ENCODE measurements at regions not wholly inside any gene's neighbourhood (a gene's known extent, or its start where the extent isn't known, plus 50 kb on each side); places are given as distances from the start of the nearest gene placed in this dataset.
A peak's percentile ranks its signal among the peaks of the same experiment; 100 is the strongest.

DNA sequence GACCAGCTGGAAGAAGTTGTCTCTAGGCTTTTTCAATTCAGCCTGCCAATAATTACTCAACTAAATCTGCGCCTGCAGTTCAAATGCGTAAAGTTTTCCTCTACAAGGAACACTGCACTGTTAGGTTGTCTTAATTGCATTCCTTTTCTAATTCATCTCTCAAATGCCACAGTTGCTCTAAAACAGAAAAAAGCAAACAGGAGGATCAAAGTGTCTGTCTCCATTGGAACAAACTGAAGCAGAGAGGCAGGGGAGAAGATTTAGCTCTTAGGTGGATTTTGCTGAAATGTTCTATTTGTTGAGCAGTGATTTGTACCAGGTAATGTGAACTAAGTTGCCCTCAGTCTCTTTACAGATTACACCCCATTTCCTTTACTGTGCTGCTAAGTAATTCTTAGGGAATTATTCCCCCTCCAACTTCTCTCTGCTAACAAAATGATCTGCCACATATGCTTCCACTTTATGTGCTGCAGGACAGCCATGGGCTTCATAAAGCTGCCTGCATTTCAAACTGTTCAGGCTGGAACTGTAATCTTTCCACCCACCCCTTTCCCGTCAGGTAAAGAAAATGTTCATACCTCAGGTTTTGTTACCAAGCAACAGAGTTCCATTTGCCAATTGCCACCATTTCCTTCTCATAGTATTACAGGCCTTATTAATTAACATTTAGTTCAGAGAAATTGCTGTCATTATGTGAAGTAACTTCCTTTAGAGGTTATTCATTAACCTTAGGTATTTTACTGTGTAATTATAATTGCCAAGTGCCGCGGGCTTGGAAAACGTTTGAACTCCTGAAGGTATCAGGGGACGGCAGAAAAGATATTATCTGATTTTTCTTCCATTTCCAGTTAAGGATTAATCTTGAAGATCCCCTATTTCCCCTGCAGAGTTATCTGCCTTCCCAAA, 149.3 kb downstream of the SPRY1 start:
- DNase-seq: no peak

- DNase-seq: no peak
Measured at GRCh38 chr4:123546573-123547060, 150.0 kb downstream of the SPRY1 start.

DNA sequence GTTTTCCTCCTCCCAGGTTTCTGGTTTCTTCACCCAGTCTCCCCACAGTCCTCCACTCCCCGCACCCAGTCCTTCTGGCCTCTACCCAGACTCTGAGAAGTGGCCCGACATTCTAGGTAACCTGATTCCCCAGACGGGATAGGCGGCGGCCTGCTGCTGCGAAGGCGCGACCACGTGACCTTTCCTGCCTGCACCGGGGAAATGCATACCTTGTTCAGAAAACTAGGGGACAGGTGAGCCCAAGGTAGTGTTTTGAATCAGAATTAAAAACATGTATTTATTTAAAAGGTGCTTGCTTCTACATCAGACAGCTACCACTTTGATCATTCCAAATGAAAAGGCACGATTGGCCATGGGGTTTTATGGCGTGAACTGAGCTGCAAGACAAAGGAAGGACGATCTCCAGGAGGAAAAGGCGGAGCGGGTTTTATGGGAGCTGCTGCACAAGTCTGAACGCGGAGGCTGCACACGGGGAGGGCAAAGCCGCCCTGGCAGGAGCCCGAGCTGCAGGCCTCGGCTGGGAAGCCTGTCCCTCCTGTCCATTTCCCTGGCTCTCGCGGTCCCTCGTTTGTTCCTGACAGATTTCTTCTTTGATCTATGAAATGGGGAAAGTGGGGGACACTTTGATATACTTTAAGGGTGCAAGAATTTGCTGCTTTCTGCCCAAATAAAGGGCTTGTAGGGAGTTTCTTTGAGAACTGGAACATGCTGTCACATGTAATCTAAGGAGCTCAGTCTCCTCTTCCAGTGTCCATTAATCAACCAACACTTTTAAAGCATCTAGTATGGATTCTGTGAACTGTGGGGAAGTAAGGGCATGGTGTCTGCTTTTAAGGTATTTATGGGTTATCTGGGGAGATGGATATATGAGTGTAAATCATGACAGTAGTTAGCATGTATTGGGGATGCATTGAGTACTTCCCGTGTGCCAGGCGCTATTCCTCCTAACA, 150.9 kb downstream of the SPRY1 start:
- no peak for DNase-seq

DNA sequence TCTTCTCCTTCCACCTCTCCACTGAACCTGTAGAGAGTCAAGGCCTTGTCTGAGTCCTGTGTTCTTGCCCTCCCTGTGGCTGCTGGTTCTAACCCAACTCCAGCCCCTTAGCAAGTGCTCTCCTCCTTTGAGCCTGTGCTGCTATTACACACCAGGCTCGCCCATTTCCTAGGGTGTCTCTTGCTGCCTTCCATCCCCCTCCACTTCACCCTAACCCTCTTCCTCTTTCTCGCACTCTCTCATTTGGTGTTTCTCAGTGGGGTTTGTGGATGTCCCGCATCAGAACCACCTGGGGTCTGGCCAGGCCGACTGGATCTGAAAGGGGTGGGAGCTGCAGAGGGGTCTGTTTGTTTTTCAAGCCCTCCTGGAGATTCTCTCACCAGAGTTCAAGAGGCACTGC, 156.7 kb downstream of the SPRY1 start:
- no peak for DNase-seq

DNA sequence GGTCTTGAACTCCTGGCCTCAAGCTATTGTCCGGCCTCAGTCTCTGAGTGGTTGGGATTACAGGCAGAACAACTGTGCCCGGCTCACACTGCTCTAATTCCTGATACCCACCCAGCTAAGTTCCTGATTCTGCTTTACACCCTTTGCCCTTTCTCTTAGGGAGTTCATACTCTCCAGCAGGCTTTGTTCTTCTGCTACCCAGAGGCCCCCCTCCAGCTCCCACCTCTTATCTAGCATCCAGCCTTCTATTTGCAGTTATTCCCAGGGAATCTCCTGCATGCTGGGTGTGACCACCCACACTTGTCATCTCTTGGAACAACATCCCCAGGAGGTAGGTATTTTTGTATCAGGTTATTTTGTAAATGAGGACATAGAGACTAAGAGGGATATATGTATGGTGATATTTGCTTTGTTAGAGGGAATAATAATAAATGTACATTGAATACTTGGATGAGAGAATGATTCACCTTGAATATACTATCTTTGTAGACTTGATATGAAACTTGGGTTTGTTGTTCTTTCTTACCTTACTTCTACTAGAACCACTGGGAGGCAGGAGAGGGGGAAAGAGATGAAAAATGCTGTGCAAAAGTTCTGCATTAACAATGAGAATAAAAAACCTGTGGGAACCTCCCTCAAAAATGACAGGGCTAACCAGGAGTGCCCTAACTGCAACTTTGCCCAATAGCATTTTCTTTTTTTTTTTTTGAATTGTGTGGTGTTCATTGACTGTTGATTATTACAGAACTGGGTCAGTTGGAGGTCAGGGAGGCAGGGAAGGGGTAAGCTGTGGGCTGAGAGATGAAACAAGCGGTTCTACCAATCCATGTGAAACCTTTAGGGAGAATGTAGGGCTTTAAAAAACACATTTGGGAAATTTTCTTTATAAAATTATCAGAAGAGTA, 157.4 kb downstream of the SPRY1 start:
- no peak for DNase-seq

GRCh38 chr4:123554801-123555232, 158.2 kb downstream of the SPRY1 start:
- no peak for DNase-seq

GRCh38 chr4:123555233-123555806, 158.7 kb downstream of the SPRY1 start:
- DNase-seq: peak in 10 of 14 donors; percentile 2 to 59 (median 24)

GRCh38 chr4:123555807-123556273, 159.2 kb downstream of the SPRY1 start:
- no peak for DNase-seq

GRCh38 chr4:123556526-123556925, 159.9 kb downstream of the SPRY1 start:
- no peak for DNase-seq

DNA sequence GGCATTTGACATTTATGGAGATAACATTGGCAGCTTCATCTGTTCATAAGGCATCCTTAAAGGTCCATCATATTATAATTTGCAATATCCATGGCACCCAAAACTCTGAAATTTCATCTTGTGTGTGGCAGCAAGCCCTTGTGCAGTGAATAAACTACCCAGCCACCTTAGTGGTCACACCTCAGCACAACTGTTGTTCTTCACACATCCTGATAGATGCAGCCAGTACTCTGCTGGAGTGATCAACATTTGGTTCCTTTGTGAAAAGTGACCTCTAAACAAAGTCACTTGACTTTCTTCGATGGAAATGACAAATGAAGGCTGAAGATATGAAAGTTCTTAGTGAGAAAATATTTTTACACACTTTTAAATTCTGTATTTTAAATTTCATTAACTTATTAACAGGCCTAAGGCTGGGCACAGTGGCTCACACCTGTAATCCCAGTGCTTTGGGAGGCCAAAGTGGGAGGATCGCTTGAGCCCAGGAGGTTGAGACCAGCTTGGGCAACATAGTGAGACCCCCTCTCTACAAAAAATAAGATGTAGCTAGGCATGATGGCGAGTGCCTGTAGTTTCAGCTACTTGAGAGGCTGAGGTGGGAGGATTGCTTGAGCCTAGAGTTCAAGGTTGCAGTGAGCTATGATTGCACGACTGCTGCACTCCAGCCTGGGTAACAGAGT, 161.4 kb downstream of the SPRY1 start:
- DNase-seq: no peak

DNA sequence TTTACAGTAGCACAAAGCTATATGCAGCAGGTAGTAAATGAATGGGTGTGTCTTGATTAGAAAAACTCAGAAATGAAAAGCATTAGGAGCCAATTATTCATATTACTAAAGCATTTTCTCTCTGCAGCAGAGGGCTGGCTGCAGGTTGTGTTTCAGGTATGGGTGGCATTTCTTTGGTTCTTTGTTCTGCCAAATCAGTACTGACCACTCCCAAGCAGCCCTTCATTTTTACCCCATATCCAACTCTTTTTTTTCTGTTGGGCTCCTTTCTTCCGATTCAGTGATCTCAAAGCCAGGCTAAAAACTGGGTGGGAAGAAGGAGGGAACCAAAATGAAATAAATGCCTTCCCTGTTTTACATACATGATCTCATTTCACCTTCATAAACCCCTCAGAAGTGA, 162.3 kb downstream of the SPRY1 start:
- DNase-seq: no peak

DNA sequence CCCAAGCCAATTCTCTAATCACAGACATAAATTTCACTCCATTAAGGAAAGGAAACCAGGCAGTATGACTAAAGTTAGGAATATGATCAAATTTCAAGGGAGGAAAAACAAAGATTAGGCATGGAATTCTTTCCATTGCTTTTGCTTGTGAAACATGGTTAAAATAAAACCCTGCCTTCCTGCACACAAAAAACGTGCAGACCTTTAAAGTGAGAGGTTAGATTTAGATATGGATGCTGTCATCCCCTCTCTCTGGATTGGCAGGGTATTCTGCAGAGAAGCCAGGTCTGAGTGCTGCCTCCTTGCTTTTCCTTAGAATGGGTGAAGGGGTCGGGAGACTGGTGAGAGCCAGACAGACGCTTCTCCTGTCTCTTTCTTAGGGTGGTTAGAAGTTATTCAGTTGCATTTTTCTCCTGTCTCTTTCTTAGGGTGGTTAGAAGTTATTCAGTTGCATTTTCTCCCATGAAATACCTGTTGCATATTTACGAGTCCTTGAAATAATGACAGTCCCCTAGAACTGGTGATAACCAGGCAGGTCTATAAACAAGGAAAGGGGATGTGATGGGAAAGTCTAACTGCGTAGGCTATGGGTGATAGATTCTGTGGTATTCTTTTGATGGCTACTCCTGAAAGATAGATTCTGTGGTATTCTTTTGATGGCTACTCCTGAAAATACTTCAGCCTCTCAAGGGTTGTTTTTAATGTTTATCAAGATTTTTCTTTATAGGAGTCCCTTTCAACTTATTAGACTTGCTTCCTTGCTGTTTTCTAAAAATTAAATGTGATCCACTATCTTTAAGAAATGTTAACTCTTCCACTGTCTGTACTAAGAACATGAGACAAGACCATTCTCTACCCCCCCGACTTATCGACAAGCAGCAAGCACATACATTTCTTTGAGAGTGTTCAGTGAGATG, 163.6 kb downstream of the SPRY1 start:
- DNase-seq: no peak

DNA sequence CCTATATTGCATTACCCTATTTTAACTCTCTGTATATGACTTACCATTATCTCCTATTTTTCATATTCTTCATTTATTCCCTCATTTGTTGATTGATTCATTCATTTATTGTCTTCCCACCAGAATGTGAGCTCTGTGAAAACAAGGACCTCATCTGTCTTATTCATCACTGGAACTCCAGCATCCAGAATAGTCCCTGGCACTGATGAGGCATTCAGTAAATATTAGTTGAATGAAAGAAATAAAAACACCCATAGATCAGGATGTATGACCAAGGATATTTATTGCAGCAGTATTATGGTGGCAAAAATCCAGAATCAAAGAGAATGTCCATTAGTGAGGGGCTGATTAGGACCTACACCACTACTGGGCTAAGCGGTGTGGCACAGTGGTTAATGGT, 164.9 kb downstream of the SPRY1 start:
- no peak for DNase-seq

DNA sequence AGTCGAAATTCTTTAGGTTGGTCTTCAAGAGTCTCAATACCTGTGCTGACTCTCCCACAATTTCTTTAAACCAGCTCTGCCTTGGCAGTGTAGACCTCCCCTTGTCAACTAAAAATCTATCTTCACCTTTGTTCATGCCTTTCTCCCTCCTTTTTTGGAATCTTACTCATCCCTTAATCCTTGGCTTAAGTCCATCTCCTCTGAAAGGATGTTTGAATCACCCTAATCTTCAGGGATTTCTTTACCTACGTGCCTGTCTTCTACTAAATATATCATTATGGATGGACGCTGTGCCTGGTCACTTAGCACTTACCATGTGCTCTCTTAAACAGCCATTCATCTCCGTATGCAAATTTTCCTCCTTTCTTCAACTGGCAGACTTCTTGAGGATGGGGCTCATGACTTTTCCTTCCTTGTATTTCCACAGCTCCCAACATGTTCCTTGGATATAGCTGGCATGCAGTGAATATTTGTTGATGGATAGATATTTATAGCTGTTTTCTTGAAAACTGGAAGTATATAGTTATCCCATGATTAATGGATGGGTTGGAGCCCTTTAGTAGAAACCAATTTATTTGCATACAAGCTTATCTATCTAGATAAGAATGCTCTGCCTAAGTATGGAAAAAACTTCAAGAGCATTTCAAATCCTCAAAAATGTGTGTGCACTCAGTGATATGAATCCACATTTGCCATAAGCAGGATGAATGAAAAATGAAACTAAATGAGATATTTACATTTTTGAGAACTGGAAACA, 166.6 kb downstream of the SPRY1 start:
- DNase-seq: no peak

DNA sequence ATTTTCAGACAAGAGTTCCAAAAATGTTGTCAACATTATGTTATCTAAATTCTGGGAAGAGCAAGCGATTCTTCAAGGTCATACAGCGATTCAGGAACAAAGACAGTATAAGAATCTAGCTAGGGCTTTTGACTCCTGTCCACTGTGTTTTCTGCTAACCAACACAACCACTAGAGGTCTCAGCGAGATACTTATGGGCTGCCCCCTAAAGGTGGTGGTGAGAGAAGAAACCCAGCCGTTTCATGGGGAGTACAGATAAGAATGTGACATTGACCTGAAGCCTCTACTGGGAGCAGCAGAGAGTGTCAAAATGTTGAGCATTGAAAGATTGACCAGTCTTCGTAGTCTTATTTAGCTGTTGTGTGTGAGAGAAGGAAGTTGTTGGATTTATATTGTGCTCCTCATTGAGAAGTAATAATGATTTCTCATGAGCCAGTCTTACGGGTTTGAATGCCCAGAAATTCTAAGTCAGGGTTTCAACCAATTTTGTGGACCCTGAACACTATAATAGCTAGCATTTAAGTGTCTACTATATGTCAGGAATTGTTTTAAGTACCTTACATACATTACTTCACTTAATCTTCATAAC, 168.3 kb downstream of the SPRY1 start:
- DNase-seq: peak in 4 of 14 donors; percentile 4 to 42 (median 21)

DNA sequence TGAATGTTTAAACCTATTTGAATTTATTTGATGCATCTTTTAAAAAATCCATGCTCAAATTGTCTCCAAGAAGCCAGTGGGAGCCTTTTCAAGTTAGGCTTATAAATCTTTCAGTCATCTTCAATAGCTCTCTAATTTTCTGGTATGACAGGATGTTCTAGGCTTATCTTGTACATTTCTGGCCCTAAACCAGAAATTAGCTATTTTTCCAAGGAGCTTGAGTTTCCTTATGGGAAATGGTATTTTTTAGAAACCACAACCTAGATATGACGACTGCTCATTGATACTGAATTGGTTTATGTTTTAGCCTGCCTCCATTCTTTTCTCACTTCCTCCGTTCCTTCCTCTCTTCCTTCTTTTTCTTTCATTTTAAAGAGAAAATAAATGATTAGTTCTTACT, 172.3 kb downstream of the SPRY1 start:
- DNase-seq: no peak

- DNase-seq: no peak
Measured at GRCh38 chr4:123569541-123569940, 172.9 kb downstream of the SPRY1 start.

GRCh38 chr4:123573866-123574508, 177.4 kb downstream of the SPRY1 start:
- DNase-seq: no peak
